ENCODE measurements at regions not wholly inside any gene's neighbourhood (a gene's known extent, or its start where the extent isn't known, plus 50 kb on each side); places are given as distances from the start of the nearest gene placed in this dataset.
A peak's percentile ranks its signal among the peaks of the same experiment; 100 is the strongest.

GRCh38 chr16:59220011-59220410 lies 485.9 kb upstream of the GOT2 start:
- DNase-seq (ENCODE audit: low read depth): no peak
- no peak for TF ChIP-seq CTCF (conservative IDR thresholded peaks at IDR 0.05; ENCODE audit: low read length)
- no peak overlapping the region for H3K4me3 ChIP-seq (ENCODE audit: low read length)

DNA sequence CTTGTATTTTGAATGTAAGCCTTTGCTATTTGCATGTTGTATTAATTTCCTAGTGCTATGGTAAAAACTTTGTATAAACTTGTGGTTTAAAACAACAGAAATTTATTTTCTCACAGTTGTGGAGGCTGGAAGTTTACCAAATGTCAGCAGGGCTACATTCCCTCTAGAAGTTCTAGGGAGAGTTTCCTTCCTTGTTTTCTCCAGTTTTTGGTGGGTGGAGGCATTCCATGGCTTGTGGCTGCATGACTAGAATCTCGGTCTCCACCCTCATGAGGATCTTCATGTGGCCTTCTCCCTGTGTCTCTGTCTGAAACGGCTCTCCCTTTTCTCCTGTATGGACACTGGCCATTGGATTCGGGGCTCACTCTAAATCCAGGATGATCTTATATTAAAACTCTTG lies 482.2 kb upstream of the GOT2 start:
- TF ChIP-seq CTCF (conservative IDR thresholded peaks at IDR 0.05; ENCODE audit: low read length): no peak
- H3K4me3 ChIP-seq (ENCODE audit: low read length): no peak overlapping the region
- DNase-seq (ENCODE audit: low read depth): no peak

DNA sequence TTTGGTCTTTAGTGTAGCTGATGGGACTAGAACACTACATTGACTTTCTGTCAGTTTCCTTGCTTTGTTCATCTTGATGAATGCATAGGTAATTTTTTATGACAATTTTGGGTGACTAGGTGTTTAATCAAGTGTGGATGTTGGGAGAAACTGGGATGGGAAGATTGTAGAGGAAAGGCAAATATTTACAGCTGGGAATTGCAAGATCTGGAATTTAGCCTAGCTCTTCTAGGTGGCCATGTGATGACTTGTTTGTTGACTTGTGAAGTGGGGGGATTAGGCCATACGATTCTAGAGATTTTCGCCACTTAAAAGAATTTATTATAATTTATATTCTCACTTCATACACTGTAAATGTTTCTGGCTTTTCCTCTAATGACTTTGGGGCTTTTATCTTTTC lies 480.3 kb upstream of the GOT2 start:
- no peak for TF ChIP-seq CTCF (conservative IDR thresholded peaks at IDR 0.05; ENCODE audit: low read length)
- H3K4me3 ChIP-seq (ENCODE audit: low read length): no peak overlapping the region

GRCh38 chr16:59213952-59214351 lies 479.8 kb upstream of the GOT2 start:
- H3K4me3 ChIP-seq (ENCODE audit: low read length): no peak overlapping the region
- no peak for DNase-seq (ENCODE audit: low read depth)
- no peak for TF ChIP-seq CTCF (conservative IDR thresholded peaks at IDR 0.05; ENCODE audit: low read length)

More for the DNA sequence above, 480.3 kb upstream of the GOT2 start:
- no peak for DNase-seq (ENCODE audit: low read depth)

DNA sequence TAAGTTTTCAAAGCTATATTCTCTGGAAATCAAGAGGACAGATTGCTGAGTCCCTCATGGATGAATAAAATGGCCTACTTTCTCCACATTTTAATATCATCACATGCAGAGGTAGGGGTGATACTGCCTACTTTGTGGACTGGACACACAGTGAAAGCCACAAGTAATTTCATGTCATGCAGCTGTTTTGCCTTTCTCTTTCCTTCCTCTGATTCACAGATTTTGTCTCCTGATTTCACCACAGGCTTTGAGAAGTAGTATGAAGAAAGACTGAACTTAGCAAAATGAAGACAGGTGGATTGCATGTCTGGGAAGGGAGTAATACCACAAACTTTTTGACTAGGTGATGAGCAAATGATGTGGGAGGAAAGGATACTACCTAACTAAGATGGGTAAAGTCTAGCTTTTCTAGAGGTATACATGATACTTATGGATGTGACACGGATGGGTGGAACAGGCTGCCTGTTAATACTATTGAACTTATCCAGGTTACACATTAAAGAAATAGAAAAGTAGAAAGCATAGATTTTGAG lies 478.4 kb upstream of the GOT2 start:
- no peak for TF ChIP-seq CTCF (conservative IDR thresholded peaks at IDR 0.05; ENCODE audit: low read length)
- DNase-seq (ENCODE audit: low read depth): no peak

DNA sequence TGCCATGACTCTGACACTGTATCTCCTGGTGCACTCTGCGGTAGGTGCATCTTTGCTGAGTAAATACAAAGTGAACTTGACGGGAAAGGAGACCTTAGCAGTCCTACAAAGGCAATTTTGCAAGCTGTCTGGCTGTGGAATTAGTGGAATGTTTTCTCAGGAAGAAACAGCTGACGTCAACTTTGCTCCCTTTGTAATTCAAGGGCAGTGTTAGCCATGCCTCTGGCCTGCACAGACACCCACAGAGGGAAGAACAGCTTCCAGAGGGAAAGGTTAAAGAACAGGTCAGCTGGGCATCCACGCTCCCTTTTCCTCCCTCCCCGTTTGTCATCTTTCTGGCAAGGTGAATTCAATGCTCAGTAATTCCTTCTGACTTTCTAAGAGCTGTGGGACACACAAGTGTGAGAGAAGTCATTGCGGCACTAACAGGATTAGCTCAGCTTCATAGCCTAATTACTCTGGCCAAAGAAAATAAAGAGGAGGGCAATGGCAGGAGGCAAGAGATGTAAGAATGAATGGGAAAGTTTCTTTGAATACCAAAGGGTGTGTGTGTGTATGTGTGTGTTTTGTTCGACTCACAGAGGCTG lies 476.9 kb upstream of the GOT2 start:
- DNase-seq (ENCODE audit: low read depth): peak; percentile 64
- TF ChIP-seq CTCF (conservative IDR thresholded peaks at IDR 0.05; ENCODE audit: low read length): no peak
- no peak overlapping the region for H3K4me3 ChIP-seq (ENCODE audit: low read length)

More for the DNA sequence above, 478.4 kb upstream of the GOT2 start:
- H3K4me3 ChIP-seq (ENCODE audit: low read length): no peak overlapping the region

DNA sequence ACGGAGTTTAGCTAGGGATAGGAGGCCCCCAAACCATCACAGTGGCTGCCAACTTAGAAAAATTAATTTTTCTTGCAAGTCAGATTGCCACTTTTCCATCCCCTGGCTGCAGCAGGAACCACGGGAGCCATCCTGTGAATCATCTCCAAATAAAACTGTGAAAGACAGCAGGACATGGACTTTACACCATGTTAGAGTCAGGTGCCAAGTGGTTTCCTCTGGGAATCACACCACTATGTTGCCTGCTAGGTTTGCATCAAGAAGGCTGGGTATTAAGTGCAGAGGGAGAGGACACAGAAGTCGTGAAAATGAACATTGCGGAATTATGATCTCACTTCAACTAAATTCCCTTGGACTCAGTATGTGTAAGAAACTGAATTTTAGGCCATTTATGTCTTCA lies 471.3 kb upstream of the GOT2 start:
- no peak overlapping the region for H3K4me3 ChIP-seq (ENCODE audit: low read length)
- DNase-seq (ENCODE audit: low read depth): no peak
- no peak for TF ChIP-seq CTCF (conservative IDR thresholded peaks at IDR 0.05; ENCODE audit: low read length)

Data from AG10803 (cell line).